ENCODE measurements at regions not wholly inside any gene's neighbourhood (a gene's known extent, or its start where the extent isn't known, plus 50 kb on each side); places are given as distances from the start of the nearest gene placed in this dataset.

GRCh38 chr2:2640818-2641217, 309.7 kb upstream of the MYT1L start:
- Histone ChIP-seq H3K27ac (ENCODE audit: low read depth in 2 of 2, low read length in 1 of 2) (no peak overlapping the region), H3K4me3 (ENCODE audit: low read depth in 2 of 2, low read length in 1 of 2) (no peak overlapping the region), H3K9me3 (peaks cover 3% of the 10 kb centered on the region; the same call in 1 of the 2 replicates), H4K20me1 (ENCODE audit: insufficient read depth) (no peaks in the 10 kb centered on the region), H3K4me2 (no peak overlapping the region), H3K9me2 (no peaks in the 10 kb centered on the region), H3F3A (replicated peaks; ENCODE audit: insufficient read depth) (no peaks in the 10 kb centered on the region), H3K27me3 (ENCODE audit: insufficient read depth) (no peaks in the 10 kb centered on the region), H3K79me2 (ENCODE audit: insufficient read depth) (no peaks in the 10 kb centered on the region), H3K9ac (no peak overlapping the region), H3K36me3 (replicated peaks in 1 of 2; ENCODE audit: control insufficient read depth in 1 of 2, insufficient read depth in 2 of 2, low read length in 1 of 2) (no peaks in the 10 kb centered on the region), H2AFZ (ENCODE audit: low read depth) (no peak overlapping the region), H3K4me1 (ENCODE audit: control insufficient read depth in 1 of 2, insufficient read depth in 2 of 2, low read depth in 1 of 2, low read length in 1 of 2) (no peaks in the 10 kb centered on the region; a peak in 1 of 4 replicates)
- CTCF ChIA-PET = interaction anchor here (1.0 kb wide), 1 partner anchor 16 kb away, joined by 4 read pairs; no protein-coding TSS in a partner anchor
- 24% methylated on average over 3 of the region's 3 CpGs for WGBS (ENCODE audit: low lambda C conversion rate)
- TF ChIP-seq SMC3 (IDR thresholded peaks at IDR 0.05; ENCODE audit: low read depth, low read length) (no peak), RAD21 (IDR thresholded peaks at IDR 0.05; ENCODE audit: low read length) (no peak), CHD2 (IDR thresholded peaks at IDR 0.05; ENCODE audit: low read length, partially characterized antibody) (no peak), RFX5 (IDR thresholded peaks at IDR 0.05; ENCODE audit: low read length) (no peak), RCOR1 (IDR thresholded peaks at IDR 0.05; ENCODE audit: low read length) (no peak), GABPA (IDR thresholded peaks at IDR 0.05; ENCODE audit: low read depth) (no peak), MEF2A (IDR thresholded peaks at IDR 0.05; ENCODE audit: borderline replicate concordance, low read depth) (no peak), USF2 (IDR thresholded peaks at IDR 0.05; ENCODE audit: borderline replicate concordance, low read depth, low read length) (no peak), FOXM1 (IDR thresholded peaks at IDR 0.05; ENCODE audit: low read depth) (no peak)
- POLR2A ChIA-PET = no interaction called here
- no peak for DNase-seq

- POLR2A ChIA-PET = no interaction called here
- H3K27ac ChIP-seq (ENCODE audit: low read depth in 2 of 2, low read length in 1 of 2) = no peak overlapping the region
- TF ChIP-seq CTCF (IDR thresholded peaks at IDR 0.05) (no peak), MEF2A (IDR thresholded peaks at IDR 0.05; ENCODE audit: borderline replicate concordance, low read depth) (no peak), GABPA (IDR thresholded peaks at IDR 0.05; ENCODE audit: low read depth) (no peak), FOXM1 (IDR thresholded peaks at IDR 0.05; ENCODE audit: low read depth) (no peak), YY1 (IDR thresholded peaks at IDR 0.05; ENCODE audit: low read depth) (no peak), NRF1 (IDR thresholded peaks at IDR 0.05; ENCODE audit: low read depth, low read length) (no peak), REST (IDR thresholded peaks at IDR 0.05; ENCODE audit: low read depth, low read length) (no peak), CHD2 (IDR thresholded peaks at IDR 0.05; ENCODE audit: low read length, partially characterized antibody) (no peak), SMC3 (IDR thresholded peaks at IDR 0.05; ENCODE audit: low read depth, low read length) (no peak), JUND (IDR thresholded peaks at IDR 0.05) (no peak), RXRA (IDR thresholded peaks at IDR 0.05; ENCODE audit: borderline replicate concordance, low read depth) (no peak), ELF1 (IDR thresholded peaks at IDR 0.05) (no peak), EP300 (IDR thresholded peaks at IDR 0.05; ENCODE audit: borderline replicate concordance in 1 of 2, low read depth in 1 of 2, low read length in 1 of 2) (no peak), TEAD4 (IDR thresholded peaks at IDR 0.05; ENCODE audit: borderline replicate concordance, insufficient read depth) (no peak)
- peaks cover 3% of the 10 kb centered on the region; the same call in 1 of the 2 replicates for H3K9me3 ChIP-seq
- CTCF ChIA-PET = interaction anchor here (1.0 kb wide), 1 partner anchor 16 kb away, joined by 4 read pairs; no protein-coding TSS in a partner anchor
- no peaks in the 10 kb centered on the region for H4K20me1 ChIP-seq (ENCODE audit: insufficient read depth)
- no peaks in the 10 kb centered on the region for H3K27me3 ChIP-seq (ENCODE audit: insufficient read depth)
- no peaks in the 10 kb centered on the region for H3K36me3 ChIP-seq (replicated peaks in 1 of 2; ENCODE audit: control insufficient read depth in 1 of 2, insufficient read depth in 2 of 2, low read length in 1 of 2)
- no peak overlapping the region for H3K4me3 ChIP-seq (ENCODE audit: low read depth in 2 of 2, low read length in 1 of 2)
- no peak overlapping the region for H3K9ac ChIP-seq
- no peak for DNase-seq
- H3K9me2 ChIP-seq = no peaks in the 10 kb centered on the region
- H3K4me1 ChIP-seq (ENCODE audit: control insufficient read depth in 1 of 2, insufficient read depth in 2 of 2, low read depth in 1 of 2, low read length in 1 of 2) = no peaks in the 10 kb centered on the region; a peak in 1 of 4 replicates
- H3K79me2 ChIP-seq (ENCODE audit: insufficient read depth) = no peaks in the 10 kb centered on the region
- no peak overlapping the region for H3K4me2 ChIP-seq
- no peak overlapping the region for H2AFZ ChIP-seq (ENCODE audit: low read depth)
- H3F3A ChIP-seq (replicated peaks; ENCODE audit: insufficient read depth) = no peaks in the 10 kb centered on the region
- 53% methylated on average over 5 of the region's 7 CpGs for WGBS (ENCODE audit: low lambda C conversion rate)
Measured at GRCh38 chr2:2640371-2640770, 309.3 kb upstream of the MYT1L start.
